GM12873 (cell line): ENCODE measurements at regions not wholly inside any gene's neighbourhood (a gene's known extent, or its start where the extent isn't known, plus 50 kb on each side); places are given as distances from the start of the nearest gene placed in this dataset.

ENCODE experiments used
- TF ChIP-seq, protein P1 (sequence below): IDR thresholded peaks from 2 replicates; pipeline ENCODE4 v1.5.1; 2012; ENCODE audit warnings: low read depth, mild to moderate bottlenecking, moderate library complexity, low read length, control low read depth; ENCODE audit not compliant: insufficient read depth; ENCODE audit errors: missing control alignments

DNA sequence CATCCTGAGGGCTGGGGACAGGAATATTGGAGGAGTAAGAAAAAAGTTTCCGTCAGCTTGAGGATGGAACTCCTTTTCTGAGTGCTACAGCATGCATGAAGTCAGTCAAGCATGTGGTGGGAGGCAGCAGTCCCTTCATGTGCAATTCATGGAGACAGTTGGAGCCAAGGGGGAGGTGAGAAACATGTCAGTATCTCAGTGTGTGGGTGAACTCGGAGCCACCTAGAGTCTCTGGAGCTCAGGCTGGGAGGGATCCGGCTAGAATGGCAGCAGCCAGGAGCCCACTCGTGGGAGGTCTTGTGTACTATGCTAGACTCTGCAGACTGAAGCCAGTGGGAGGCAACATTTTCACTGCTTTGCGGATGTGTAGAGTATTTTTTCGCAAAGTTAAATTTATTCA is 60.3 kb downstream of the AVPR1A start:
- TF ChIP-seq, protein P1, sequence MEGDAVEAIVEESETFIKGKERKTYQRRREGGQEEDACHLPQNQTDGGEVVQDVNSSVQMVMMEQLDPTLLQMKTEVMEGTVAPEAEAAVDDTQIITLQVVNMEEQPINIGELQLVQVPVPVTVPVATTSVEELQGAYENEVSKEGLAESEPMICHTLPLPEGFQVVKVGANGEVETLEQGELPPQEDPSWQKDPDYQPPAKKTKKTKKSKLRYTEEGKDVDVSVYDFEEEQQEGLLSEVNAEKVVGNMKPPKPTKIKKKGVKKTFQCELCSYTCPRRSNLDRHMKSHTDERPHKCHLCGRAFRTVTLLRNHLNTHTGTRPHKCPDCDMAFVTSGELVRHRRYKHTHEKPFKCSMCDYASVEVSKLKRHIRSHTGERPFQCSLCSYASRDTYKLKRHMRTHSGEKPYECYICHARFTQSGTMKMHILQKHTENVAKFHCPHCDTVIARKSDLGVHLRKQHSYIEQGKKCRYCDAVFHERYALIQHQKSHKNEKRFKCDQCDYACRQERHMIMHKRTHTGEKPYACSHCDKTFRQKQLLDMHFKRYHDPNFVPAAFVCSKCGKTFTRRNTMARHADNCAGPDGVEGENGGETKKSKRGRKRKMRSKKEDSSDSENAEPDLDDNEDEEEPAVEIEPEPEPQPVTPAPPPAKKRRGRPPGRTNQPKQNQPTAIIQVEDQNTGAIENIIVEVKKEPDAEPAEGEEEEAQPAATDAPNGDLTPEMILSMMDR: no peak

DNA sequence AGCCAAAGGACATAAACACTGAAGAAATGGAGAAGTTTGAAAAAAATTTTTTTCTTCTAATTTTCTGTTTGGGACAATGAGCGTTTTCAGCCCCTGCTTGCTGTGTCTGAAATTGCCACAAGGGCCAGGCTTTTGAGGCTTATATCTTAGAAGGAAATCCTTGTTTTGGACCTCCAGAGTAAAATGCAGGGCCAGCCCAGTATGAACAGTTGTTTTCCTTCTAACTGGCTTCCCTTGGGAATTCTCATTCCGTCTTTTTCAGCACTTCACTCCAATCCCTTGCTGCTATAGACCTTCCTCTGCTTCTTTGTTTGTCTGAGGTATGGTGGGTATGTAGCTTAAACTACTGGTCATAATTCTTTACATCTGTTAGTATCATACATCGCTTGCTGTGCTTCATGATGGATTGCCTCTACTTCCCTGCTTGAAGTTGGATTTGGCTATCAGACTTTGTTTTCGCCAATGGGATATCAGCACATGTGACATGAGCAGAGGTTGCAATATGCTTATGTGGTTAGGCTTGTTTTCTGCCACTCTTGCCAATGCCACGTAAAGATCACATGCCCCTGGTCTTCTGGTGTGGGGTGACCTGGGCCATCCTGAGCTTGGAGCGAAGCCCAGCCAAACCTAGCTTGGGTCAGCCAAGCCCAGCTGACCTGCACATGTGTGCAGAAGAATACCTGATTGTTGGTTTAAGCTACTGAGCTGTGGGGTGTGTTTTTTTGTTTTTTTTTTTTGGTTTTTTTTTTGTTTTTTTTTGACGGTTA is 64.7 kb downstream of the AVPR1A start:
- TF ChIP-seq, protein P1: no peak

DNA sequence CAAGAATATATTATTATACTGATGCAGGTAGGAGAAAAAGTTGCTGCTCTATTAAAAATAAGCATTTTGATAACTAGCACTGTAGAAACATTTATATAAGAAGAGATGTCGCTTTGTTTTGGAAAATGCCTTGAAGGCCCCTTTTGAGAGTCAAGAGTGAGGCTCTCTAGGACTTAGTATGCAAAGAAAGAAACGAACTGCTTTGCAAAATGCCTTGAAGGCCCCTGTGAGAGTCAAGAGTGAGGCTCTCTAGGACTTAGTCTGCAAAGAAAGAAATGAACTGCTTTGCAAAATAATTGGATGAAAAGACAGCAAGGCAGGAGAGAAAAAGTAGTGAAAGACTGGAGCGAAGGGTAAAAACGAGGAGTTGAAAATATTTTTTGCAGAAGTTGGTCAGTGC is 65.9 kb downstream of the AVPR1A start:
- TF ChIP-seq, protein P1: no peak

DNA sequence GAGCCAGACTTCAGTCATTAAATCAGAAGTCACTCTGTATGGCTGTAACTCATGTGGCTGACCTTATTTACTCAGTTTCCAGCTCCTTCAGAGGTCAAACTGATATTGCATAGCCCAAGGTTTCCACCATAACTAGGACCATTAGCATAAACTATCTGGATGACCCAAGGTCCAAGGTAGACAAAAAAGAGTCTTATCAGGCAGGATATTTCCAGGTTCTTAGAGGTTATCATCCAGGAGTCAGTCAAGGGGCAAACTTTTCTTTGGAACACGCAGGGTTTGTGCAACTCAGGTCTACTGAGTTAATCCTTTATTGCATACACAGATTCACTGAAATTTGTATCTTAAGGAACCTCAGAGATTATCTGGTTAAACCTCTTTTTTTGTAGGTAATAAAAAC is 66.5 kb downstream of the AVPR1A start:
- TF ChIP-seq, protein P1: no peak

DNA sequence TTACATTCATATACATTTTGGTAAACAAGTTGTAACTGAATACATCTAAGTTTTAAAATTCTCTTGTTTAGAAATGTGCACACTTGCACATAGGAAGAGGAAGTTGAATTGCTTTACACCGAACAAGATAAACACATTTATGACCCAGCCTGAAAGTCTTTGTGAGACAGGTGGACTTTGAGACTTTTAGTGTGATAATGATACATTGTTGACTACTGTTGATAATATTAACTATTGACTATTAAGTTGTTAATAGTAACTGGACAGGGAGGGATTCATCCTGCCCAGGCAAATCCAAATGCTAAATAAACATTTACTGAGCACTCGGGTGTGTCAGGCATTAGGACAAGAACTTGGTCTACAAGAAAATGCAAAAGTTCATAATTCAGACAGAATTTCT is 68.0 kb downstream of the AVPR1A start:
- TF ChIP-seq, protein P1: no peak

DNA sequence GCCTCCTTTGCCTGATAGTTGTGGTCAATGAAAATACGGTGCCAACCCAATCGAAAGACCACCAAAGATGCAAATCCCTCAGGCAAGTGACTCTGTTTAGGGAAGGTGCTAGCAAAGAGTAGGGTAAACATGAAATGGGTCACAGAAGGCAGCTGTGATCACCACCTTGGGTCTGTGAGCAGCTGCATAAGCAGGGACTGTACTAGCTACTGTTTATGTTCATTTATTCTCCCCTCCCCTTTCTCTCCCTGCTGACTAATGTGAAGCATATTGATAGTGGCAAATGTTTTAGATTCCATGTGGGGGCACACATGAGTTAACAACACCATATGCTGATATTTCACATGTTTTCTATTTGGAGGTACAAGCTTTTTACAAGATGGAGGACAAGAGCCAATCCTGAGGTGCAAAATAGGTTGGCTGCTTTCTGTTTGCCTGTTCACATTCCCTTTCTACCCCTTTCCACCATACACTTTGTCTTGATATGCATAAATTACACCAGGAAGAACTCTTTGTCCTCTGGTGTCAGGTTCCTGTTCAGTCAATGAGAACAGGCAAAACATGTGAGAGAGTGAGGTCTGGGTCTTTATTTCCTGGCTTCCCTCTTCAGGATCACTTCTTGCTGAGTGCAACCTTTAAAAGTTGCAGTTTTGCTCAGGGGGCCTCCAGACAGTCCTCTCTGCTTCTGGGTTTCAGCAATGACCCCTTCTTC is 71.1 kb downstream of the AVPR1A start:
- TF ChIP-seq, protein P1: no peak

DNA sequence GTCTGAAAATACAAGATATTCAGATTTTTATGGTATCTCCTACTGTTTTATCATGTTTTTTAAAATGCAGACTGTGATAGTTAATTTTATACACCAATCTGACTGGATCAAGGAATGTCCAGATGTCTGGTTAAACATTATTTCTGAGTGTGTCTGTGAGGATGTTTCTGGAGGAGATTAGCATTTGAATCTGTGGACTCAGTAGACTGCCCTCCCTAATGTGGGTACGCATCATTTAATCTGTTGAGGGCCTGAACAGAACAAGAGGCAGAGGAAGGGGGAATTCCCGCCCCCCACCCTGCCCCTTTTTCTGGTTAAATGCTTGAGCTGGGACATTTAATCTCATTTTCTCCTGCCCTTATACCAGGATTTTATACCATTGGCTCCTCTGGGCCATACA is 72.1 kb downstream of the AVPR1A start:
- TF ChIP-seq, protein P1: no peak
